ENCODE measurements at regions not wholly inside any gene's neighbourhood (a gene's known extent, or its start where the extent isn't known, plus 50 kb on each side); places are given as distances from the start of the nearest gene placed in this dataset.

DNA sequence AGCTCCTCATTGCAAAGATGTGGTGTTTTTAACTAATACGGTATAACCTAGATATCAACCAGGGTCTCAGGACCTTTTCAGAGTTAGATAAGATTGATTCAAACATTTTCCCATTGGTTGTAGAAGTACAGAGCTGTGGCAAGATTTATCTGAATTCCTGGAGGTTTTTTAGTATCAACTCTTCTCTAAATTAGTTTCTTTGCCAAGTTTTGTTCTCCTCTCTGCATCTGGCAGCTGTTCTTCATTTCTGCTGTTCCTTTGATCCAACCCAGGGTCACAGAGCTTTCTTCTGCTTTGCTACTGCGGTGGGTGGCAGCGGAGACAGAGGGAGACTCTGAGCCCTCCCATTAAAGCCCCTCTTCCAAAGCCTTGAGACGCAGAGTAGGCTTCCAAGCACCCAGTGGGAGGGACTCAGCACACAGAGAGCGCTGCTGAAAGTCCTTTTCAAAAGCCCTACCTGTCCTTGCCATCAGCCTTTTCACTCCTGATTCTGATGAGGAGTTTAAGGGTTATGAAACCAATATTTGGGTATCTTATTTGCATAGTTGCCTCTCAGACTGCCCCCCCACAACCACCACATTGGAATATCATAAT lies 146.3 kb upstream of the EEPD1 start:
- TF ChIP-seq, protein P1, sequence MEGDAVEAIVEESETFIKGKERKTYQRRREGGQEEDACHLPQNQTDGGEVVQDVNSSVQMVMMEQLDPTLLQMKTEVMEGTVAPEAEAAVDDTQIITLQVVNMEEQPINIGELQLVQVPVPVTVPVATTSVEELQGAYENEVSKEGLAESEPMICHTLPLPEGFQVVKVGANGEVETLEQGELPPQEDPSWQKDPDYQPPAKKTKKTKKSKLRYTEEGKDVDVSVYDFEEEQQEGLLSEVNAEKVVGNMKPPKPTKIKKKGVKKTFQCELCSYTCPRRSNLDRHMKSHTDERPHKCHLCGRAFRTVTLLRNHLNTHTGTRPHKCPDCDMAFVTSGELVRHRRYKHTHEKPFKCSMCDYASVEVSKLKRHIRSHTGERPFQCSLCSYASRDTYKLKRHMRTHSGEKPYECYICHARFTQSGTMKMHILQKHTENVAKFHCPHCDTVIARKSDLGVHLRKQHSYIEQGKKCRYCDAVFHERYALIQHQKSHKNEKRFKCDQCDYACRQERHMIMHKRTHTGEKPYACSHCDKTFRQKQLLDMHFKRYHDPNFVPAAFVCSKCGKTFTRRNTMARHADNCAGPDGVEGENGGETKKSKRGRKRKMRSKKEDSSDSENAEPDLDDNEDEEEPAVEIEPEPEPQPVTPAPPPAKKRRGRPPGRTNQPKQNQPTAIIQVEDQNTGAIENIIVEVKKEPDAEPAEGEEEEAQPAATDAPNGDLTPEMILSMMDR (IDR thresholded peaks at IDR 0.05), result no peak
- no peak for TF ChIP-seq POLR2AphosphoS5 (IDR thresholded peaks at IDR 0.05)
- no peak for TF ChIP-seq EP300 (IDR thresholded peaks at IDR 0.05)
- TF ChIP-seq POLR2A (IDR thresholded peaks at IDR 0.05), result no peak

All from upper lobe of left lung (tissue), 4 donors.